LHCN-M2 (cell line): ENCODE measurements at regions not wholly inside any gene's neighbourhood (a gene's known extent, or its start where the extent isn't known, plus 50 kb on each side); places are given as distances from the start of the nearest gene placed in this dataset.
A peak's percentile ranks its signal among the peaks of the same experiment; 100 is the strongest.
"Not testable (repeated sequence)": the region's sequence is repeated elsewhere in the genome, so short reads cannot be mapped to it uniquely, and the experiment has no call there.

ENCODE experiments used
- DNase-seq: peaks from one replicate; pipeline ENCODE4 v3.0.0-alpha.2; 2012; ENCODE audit warnings: low read depth

- DNase-seq: no peak
These were observed 188.8 kb upstream of the SMIM30 start for GRCh38 chr7:113307147-113307546.

- no peak for DNase-seq
These were observed 187.9 kb upstream of the SMIM30 start for GRCh38 chr7:113306302-113306701.

- no peak for DNase-seq
These were observed 185.8 kb upstream of the SMIM30 start for GRCh38 chr7:113304104-113304503.

GRCh38 chr7:113303388-113303787 lies 185.0 kb upstream of the SMIM30 start:
- not testable (repeated sequence) for DNase-seq

- DNase-seq: no peak
These were observed 183.6 kb upstream of the SMIM30 start for GRCh38 chr7:113301983-113302382.

- no peak for DNase-seq
These were observed 182.8 kb upstream of the SMIM30 start for GRCh38 chr7:113301141-113301540.

GRCh38 chr7:113299748-113300147 lies 181.4 kb upstream of the SMIM30 start:
- no peak for DNase-seq

- DNase-seq: no peak
These were observed 180.1 kb upstream of the SMIM30 start for GRCh38 chr7:113298501-113298900.

- no peak for DNase-seq
These were observed 176.4 kb upstream of the SMIM30 start for GRCh38 chr7:113294750-113295149.

- DNase-seq: no peak
These were observed 173.8 kb upstream of the SMIM30 start for GRCh38 chr7:113292105-113292504.

- no peak for DNase-seq
These were observed 172.7 kb upstream of the SMIM30 start for GRCh38 chr7:113291058-113291457.

- peak; percentile 73 for DNase-seq
These were observed 170.9 kb upstream of the SMIM30 start for GRCh38 chr7:113289140-113289740.

GRCh38 chr7:113285411-113285810 lies 167.1 kb upstream of the SMIM30 start:
- peak; percentile 28 for DNase-seq

- peak; percentile 73 for DNase-seq
These were observed 165.5 kb upstream of the SMIM30 start for GRCh38 chr7:113283861-113284260.

- no peak for DNase-seq
These were observed 164.5 kb upstream of the SMIM30 start for GRCh38 chr7:113282875-113283274.

- DNase-seq: no peak
These were observed 162.9 kb upstream of the SMIM30 start for GRCh38 chr7:113281223-113281622.

GRCh38 chr7:113279256-113279655 lies 160.9 kb upstream of the SMIM30 start:
- no peak for DNase-seq

- no peak for DNase-seq
These were observed 152.4 kb upstream of the SMIM30 start for GRCh38 chr7:113270790-113271189.

GRCh38 chr7:113269592-113269991 lies 151.2 kb upstream of the SMIM30 start:
- not testable (repeated sequence) for DNase-seq

- no peak for DNase-seq
These were observed 150.4 kb upstream of the SMIM30 start for GRCh38 chr7:113268757-113269156.

GRCh38 chr7:113267885-113268284 lies 149.5 kb upstream of the SMIM30 start:
- no peak for DNase-seq

GRCh38 chr7:113267271-113267670 lies 148.9 kb upstream of the SMIM30 start:
- peak; percentile 71 for DNase-seq

GRCh38 chr7:113263749-113264148 lies 145.4 kb upstream of the SMIM30 start:
- no peak for DNase-seq

- not testable (repeated sequence) for DNase-seq
These were observed 144.9 kb upstream of the SMIM30 start for GRCh38 chr7:113263215-113263742.
